H1 (cell line): ENCODE measurements at regions not wholly inside any gene's neighbourhood (a gene's known extent, or its start where the extent isn't known, plus 50 kb on each side); places are given as distances from the start of the nearest gene placed in this dataset.

ENCODE experiments used
- ATF3 ChIP-seq: IDR thresholded peaks from 2 replicates; pipeline ENCODE4 v1.6.1; 2011; ENCODE audit warnings: low read depth, mild to moderate bottlenecking, low read length; ENCODE audit not compliant: insufficient read depth
- POLR2A ChIP-seq, 2 experiments: IDR thresholded peaks; 1 replicate in 1 of 2; 2 replicates in 1 of 2; pipeline ENCODE4 v1.6.1; 2011; ENCODE audit warnings: low read depth in 2 of 2, low read length in 2 of 2, mild to moderate bottlenecking in 2 of 2; ENCODE audit errors: control extremely low read depth in 1 of 2
- SIN3A ChIP-seq, 2 experiments: IDR thresholded peaks in 1 of 2; conservative IDR thresholded peaks in 1 of 2; 2 replicates each; pipeline ENCODE4 v1.6.1; 2011 to 2012; ENCODE audit warnings: low read length in 2 of 2, improper control_type of control experiment in 1 of 2, low read depth in 1 of 2, mild to moderate bottlenecking in 1 of 2
- SP1 ChIP-seq: IDR thresholded peaks from 2 replicates; pipeline ENCODE4 v1.6.1; 2011; ENCODE audit warnings: low read depth, low read length

GRCh38 chr2:7987992-7988391 is 693.9 kb upstream of the ID2 start:
- no peak for TF ChIP-seq ATF3
- no peak for TF ChIP-seq POLR2A (IDR thresholded peaks at IDR 0.05; ENCODE audit: control extremely low read depth in 1 of 2, low read depth in 2 of 2, low read length in 2 of 2)
- TF ChIP-seq SIN3A (conservative IDR thresholded peaks at IDR 0.05 in 1 of 2, IDR thresholded peaks at IDR 0.05 in 1 of 2; ENCODE audit: low read depth in 1 of 2, low read length in 2 of 2): no peak
- no peak for TF ChIP-seq SP1
